Prostate gland (tissue), 1 donor: ENCODE measurements at regions not wholly inside any gene's neighbourhood (a gene's known extent, or its start where the extent isn't known, plus 50 kb on each side); places are given as distances from the start of the nearest gene placed in this dataset.

ENCODE experiments used
- POLR2A ChIP-seq: fragments of 450-650 bp; IDR thresholded peaks from one replicate; pipeline ENCODE4 v1.6.1; 2016; ENCODE audit warnings: antibody characterized with exemption, mild to moderate bottlenecking
- POLR2AphosphoS5 ChIP-seq: sonication (generic); formaldehyde crosslinking; IDR thresholded peaks from one replicate; pipeline ENCODE4 v1.6.1; 2017; ENCODE audit warnings: antibody characterized with exemption

- no peak for TF ChIP-seq POLR2AphosphoS5
- no peak for TF ChIP-seq POLR2A
Observed at GRCh38 chr4:188417181-188417580, 277.9 kb downstream of the TRIML1 start.
